HG03280 (cell line): ENCODE measurements at regions not wholly inside any gene's neighbourhood (a gene's known extent, or its start where the extent isn't known, plus 50 kb on each side); places are given as distances from the start of the nearest gene placed in this dataset.
"Not testable (repeated sequence)": the region's sequence is repeated elsewhere in the genome, so short reads cannot be mapped to it uniquely, and the experiment has no call there.

Experiments
- ATAC-seq: cut with Tn5 transposase; IDR thresholded peaks from one replicate; pipeline ENCODE4 v1.9.1; 2021; ENCODE audit warnings: mild to moderate bottlenecking, moderate library complexity; ENCODE audit not compliant: unreplicated experiment

- no peak for ATAC-seq
Measured at GRCh38 chr6:47405273-47405672, 72.3 kb upstream of the CD2AP start.

GRCh38 chr6:47407300-47408281 is 70.0 kb upstream of the CD2AP start:
- ATAC-seq, result no peak

DNA sequence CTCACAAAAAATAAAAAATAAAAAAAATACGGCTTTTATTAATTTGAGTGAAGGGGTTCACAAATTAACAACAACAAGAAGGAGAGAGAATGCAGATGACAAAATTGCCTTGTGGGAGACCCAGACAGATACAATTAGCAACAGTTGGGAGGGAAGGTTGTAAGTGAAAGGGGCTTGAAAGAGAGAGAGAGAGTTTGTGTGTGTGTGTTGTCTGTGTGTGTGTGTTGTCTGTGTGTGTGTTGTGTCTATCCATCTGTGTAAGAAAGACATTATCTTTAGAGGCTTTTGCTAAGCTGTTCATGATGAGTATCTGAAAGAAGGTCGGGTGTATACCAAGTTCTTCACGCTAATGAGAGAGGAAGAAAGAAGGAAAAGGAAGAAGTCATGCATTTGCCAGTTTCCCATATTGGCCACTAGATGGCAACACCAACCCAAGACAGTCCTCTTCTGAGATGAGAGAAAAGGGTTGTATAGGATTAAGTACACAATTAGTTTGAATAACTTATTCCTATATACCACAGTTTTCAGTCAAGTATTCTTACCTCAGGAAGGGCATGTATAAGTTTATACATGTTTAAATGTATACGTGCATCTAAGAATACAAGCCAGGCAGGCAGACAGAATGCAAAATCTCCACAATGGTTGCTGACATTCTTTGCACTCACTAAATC is 63.7 kb upstream of the CD2AP start:
- peak; percentile 73 for ATAC-seq

- peak; percentile 68 for ATAC-seq
Measured at GRCh38 chr6:47414423-47415167, 63.0 kb upstream of the CD2AP start.

- ATAC-seq, result no peak
Measured at GRCh38 chr6:47416396-47417345, 60.9 kb upstream of the CD2AP start.

GRCh38 chr6:47419621-47420020 is 58.0 kb upstream of the CD2AP start:
- ATAC-seq, result no peak

DNA sequence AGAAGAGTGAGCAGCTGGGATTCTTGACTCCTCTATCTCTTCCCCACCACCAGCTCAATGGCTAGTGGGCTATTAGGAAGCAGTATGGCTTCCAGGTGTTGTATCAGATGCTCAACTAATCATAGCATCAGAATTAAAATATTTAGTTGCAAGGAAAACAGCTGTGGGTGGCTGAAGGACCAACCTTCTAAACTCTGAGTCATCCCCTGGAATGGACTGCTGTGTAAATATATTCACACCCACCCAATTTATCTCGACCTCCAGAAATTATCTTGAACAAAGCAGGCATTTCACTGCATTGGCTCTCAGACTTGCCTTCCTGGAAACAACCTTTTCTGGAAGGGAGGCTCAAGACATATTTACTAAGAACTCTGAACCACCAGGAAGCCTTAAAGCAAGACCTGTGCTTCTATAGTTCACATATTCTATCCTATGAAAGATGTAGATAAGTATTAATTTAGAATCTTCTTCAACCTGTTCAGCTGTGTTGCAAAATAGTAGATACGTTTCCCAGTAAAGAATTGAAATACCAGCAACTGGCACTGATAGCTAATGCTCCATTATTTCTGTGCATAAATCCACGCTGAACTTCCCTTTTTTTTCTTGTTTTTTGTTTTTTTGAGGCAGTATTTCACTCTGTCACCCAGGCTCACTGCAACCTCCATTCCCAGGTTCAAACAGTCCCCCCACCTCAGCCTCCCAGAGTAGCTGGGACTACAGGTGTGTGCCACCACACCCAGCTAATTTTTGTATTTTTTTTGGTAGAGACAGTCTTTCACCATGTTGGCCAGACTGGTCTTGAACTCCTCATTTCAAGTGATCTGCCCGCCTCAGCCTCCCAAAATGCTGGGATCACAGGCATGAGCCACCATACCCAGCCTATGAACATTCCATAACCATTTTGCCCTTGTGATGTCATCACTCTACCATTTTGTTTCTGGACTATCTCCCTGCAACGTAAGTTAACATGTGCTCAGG is 56.9 kb upstream of the CD2AP start:
- no peak for ATAC-seq

- no peak for ATAC-seq
Measured at GRCh38 chr6:47423079-47423478, 54.5 kb upstream of the CD2AP start.

GRCh38 chr6:47424436-47424836 is 53.2 kb upstream of the CD2AP start:
- ATAC-seq, result no peak

- ATAC-seq, result not testable (repeated sequence)
Measured at GRCh38 chr6:47425724-47426123, 51.9 kb upstream of the CD2AP start.

GRCh38 chr6:47426524-47427302 is 50.9 kb upstream of the CD2AP start:
- ATAC-seq, result no peak

GRCh38 chr6:47427680-47428079 is 49.9 kb upstream of the CD2AP start:
- ATAC-seq, result no peak
